RWPE1 (cell line): ENCODE measurements at regions not wholly inside any gene's neighbourhood (a gene's known extent, or its start where the extent isn't known, plus 50 kb on each side); places are given as distances from the start of the nearest gene placed in this dataset.

ENCODE experiments used
- CTCF ChIA-PET: fragments of 350-600 bp; sonication (Branson Sonifier 250); formaldehyde crosslinking; extraction: SDS; loops from one replicate; lab custom pipeline; 2021; lab: Yijun Ruan, JAX
- POLR2A ChIA-PET: fragments of 400-600 bp; formaldehyde crosslinking; extraction: SDS; loops from one replicate; lab custom pipeline; 2020; ENCODE audit warnings: antibody characterized with exemption; ENCODE audit not compliant: low non-redundant PET; lab: Yijun Ruan, JAX
- DNase-seq: peaks from one replicate; pipeline ENCODE4 v3.0.0; 2012; ENCODE audit warnings: low spot score
- H3K27ac ChIP-seq: fragments of 450-650 bp; 2 replicates; pipeline ENCODE4 v1.5.1; 2017
- TF ChIP-seq, protein P1 (sequence below): fragments of 450-650 bp; conservative IDR thresholded peaks from 2 replicates; pipeline ENCODE4 v1.5.1; 2017; ENCODE audit warnings: low read depth, mild to moderate bottlenecking

DNA sequence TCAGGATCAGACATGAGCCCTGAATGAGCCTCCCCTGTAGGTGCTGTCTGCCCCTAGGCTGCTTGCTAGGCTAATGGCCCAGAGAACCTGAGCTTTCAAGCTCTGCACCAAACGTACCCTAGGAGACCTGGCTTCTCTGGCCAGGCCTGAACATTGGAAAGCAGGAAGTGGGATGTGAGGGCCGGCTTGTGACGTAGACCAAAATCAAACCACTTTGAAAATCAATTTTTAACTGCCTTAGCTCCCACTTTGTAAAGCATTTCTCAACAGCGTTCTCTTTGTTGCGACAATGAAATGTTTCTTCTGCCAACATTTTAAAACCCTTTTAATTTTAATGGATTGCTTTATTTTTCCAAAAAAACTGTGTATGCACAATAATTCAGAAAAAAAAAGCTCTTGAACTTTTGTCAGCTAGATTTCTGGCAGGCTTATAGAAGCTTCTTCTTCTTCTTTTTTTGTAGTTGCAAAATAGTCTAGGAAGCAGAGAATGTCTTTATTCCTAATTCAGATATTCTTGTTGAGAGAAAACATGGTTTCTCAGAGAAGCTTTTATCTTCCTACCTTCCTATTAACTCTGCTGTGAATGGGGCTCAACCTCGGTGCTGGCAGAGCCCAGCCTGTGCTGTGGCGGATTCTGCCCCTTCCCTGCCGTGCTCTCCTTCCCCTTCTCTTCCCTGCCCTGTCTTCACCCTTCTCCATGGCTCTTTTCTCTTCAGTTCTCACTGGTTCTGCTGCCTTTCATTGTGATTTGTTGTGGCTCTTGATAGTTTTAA, 145.2 kb upstream of the SFRP2 start:
- no peak for DNase-seq
- H3K27ac ChIP-seq, result no peak overlapping the region
- ChIA-PET CTCF (no interaction called here), POLR2A (no interaction called here)
- TF ChIP-seq, protein P1, sequence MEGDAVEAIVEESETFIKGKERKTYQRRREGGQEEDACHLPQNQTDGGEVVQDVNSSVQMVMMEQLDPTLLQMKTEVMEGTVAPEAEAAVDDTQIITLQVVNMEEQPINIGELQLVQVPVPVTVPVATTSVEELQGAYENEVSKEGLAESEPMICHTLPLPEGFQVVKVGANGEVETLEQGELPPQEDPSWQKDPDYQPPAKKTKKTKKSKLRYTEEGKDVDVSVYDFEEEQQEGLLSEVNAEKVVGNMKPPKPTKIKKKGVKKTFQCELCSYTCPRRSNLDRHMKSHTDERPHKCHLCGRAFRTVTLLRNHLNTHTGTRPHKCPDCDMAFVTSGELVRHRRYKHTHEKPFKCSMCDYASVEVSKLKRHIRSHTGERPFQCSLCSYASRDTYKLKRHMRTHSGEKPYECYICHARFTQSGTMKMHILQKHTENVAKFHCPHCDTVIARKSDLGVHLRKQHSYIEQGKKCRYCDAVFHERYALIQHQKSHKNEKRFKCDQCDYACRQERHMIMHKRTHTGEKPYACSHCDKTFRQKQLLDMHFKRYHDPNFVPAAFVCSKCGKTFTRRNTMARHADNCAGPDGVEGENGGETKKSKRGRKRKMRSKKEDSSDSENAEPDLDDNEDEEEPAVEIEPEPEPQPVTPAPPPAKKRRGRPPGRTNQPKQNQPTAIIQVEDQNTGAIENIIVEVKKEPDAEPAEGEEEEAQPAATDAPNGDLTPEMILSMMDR, result no peak

- DNase-seq, result no peak
- H3K27ac ChIP-seq, result no peak overlapping the region
- CTCF ChIA-PET, result no interaction called here
- POLR2A ChIA-PET, result no interaction called here
- TF ChIP-seq, protein P1, result no peak
Observed at GRCh38 chr4:153931804-153932203, 142.9 kb upstream of the SFRP2 start.

GRCh38 chr4:153929675-153930074, 140.8 kb upstream of the SFRP2 start:
- TF ChIP-seq, protein P1, result no peak
- H3K27ac ChIP-seq, result no peak overlapping the region
- no peak for DNase-seq
- CTCF ChIA-PET, result no interaction called here
- POLR2A ChIA-PET, result no interaction called here

- DNase-seq, result no peak
- CTCF ChIA-PET, result no interaction called here
- H3K27ac ChIP-seq, result no peak overlapping the region
- TF ChIP-seq, protein P1, result no peak
- POLR2A ChIA-PET, result no interaction called here
Observed at GRCh38 chr4:153927451-153927850, 138.6 kb upstream of the SFRP2 start.

DNA sequence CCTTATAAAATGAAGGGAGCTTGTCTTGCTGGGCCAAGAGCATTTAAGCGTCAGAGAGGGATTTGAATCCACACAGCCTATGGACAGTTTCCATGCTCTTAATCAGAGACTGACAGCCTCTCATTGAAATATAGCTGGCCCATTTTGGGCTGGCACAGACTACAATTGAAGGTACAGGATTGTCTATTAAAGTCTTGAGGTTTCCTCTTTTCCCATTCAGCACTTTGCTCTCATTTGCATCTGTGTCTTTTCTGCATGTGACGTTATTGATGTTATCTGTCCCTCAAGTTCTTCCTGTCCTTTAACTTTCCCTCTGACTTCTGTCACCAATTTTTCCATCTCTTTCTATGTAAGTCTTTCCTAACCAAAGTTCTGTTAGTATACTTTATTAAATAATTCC, 133.3 kb upstream of the SFRP2 start:
- ChIA-PET POLR2A (no interaction called here), CTCF (no interaction called here)
- TF ChIP-seq, protein P1, result no peak
- no peak for DNase-seq
- H3K27ac ChIP-seq, result no peak overlapping the region

DNA sequence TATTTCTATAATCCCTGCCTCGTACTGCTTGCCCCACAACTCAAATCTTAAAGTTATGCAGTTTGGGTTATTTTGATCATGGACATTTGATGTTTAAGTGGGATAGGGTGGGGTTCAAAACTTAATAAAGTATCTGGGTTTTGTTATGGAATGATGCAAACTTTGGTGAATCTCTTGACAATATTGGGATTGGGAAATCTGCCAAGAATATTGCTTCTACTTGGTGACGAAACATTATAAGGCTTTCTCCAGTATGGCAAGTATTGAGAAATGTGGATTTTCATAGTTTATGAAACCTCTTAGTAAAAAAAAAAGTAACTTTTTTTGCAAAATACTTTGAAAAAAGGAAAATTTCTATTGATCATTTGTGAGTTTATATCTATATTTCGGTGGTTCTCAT, 130.8 kb upstream of the SFRP2 start:
- no peak for DNase-seq
- no peak overlapping the region for H3K27ac ChIP-seq
- TF ChIP-seq, protein P1, result no peak
- CTCF ChIA-PET, result no interaction called here
- POLR2A ChIA-PET, result no interaction called here
